HCT116 (cell line): ENCODE measurements at regions not wholly inside any gene's neighbourhood (a gene's known extent, or its start where the extent isn't known, plus 50 kb on each side); places are given as distances from the start of the nearest gene placed in this dataset.

ENCODE experiments used
- FOSL1 ChIP-seq: IDR thresholded peaks from 2 replicates; pipeline ENCODE4 v1.6.1; 2012; ENCODE audit warnings: low read depth
- SRF ChIP-seq: IDR thresholded peaks from 2 replicates; pipeline ENCODE4 v1.6.1; 2012; ENCODE audit warnings: low read depth
- YY1 ChIP-seq: IDR thresholded peaks from 2 replicates; pipeline ENCODE4 v1.6.1; 2011; ENCODE audit warnings: low read length, low read depth, moderate library complexity, mild to moderate bottlenecking; ENCODE audit not compliant: insufficient replicate concordance; ENCODE audit errors: extremely low read depth
- TF ChIP-seq, protein P1 (sequence below), 3 experiments: fragments of 200-600 bp in 1 of 3; sonication (generic) in 1 of 3; IDR thresholded peaks in 2 of 3; conservative IDR thresholded peaks in 1 of 3; 2 replicates each; pipeline ENCODE4 v1.5.1; 2012 to 2017; ENCODE audit warnings: low read depth in 2 of 3, low read length in 2 of 3, antibody characterized with exemption in 1 of 3, borderline replicate concordance in 1 of 3, control low read depth in 1 of 3, mild to moderate bottlenecking in 1 of 3, mixed read lengths in 1 of 3, mixed run types in 1 of 3, moderate library complexity in 1 of 3; ENCODE audit not compliant: insufficient read depth in 1 of 3

- TF ChIP-seq, protein P1, sequence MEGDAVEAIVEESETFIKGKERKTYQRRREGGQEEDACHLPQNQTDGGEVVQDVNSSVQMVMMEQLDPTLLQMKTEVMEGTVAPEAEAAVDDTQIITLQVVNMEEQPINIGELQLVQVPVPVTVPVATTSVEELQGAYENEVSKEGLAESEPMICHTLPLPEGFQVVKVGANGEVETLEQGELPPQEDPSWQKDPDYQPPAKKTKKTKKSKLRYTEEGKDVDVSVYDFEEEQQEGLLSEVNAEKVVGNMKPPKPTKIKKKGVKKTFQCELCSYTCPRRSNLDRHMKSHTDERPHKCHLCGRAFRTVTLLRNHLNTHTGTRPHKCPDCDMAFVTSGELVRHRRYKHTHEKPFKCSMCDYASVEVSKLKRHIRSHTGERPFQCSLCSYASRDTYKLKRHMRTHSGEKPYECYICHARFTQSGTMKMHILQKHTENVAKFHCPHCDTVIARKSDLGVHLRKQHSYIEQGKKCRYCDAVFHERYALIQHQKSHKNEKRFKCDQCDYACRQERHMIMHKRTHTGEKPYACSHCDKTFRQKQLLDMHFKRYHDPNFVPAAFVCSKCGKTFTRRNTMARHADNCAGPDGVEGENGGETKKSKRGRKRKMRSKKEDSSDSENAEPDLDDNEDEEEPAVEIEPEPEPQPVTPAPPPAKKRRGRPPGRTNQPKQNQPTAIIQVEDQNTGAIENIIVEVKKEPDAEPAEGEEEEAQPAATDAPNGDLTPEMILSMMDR (IDR thresholded peaks at IDR 0.05 in 2 of 3, conservative IDR thresholded peaks at IDR 0.05 in 1 of 3; ENCODE audit: borderline replicate concordance in 1 of 3, insufficient read depth in 1 of 3, low read depth in 2 of 3, low read length in 2 of 3) = no peak
- TF ChIP-seq YY1 (no peak), SRF (no peak), FOSL1 (no peak)
Measured at GRCh38 chr6:51209651-51210050, 391.0 kb downstream of the TFAP2B start.
